NAMALWA (cell line): ENCODE measurements at regions not wholly inside any gene's neighbourhood (a gene's known extent, or its start where the extent isn't known, plus 50 kb on each side); places are given as distances from the start of the nearest gene placed in this dataset.

Source experiments
- DNase-seq: peaks from one replicate; pipeline ENCODE4 v3.0.0-alpha.2; 2015; ENCODE audit warnings: low spot score

DNA sequence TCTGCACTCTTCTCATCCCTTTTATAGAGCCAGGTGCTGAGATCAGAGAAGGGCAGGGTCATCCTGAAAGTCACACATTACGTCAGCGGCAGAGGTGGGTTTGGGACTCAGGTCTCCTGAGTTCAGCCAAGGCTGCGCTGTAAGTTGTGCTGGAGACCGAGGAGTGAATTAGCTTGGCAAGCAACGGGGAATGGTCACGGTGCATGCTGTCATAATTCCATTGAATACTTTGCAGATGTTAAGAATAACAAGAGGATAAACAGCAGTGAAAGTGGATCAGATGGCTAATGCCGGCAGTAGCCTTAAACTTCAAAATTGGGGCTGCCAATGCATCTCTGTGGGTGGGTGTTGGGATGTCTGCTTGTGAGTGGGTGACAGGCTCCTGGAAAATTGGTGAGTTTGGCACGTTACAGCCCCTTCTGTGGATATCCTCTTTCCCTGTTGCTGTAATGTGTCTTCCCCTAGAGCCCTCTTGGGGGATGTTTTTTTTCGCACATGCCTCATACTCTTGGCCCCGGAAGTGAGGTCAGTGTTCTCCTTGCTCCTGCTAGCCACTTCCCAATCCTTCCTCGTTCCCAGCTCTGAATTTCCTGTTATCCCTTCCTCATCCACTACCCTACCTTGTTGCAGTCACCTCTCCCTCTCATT lies 287.1 kb upstream of the SRRM4 start:
- no peak for DNase-seq

DNA sequence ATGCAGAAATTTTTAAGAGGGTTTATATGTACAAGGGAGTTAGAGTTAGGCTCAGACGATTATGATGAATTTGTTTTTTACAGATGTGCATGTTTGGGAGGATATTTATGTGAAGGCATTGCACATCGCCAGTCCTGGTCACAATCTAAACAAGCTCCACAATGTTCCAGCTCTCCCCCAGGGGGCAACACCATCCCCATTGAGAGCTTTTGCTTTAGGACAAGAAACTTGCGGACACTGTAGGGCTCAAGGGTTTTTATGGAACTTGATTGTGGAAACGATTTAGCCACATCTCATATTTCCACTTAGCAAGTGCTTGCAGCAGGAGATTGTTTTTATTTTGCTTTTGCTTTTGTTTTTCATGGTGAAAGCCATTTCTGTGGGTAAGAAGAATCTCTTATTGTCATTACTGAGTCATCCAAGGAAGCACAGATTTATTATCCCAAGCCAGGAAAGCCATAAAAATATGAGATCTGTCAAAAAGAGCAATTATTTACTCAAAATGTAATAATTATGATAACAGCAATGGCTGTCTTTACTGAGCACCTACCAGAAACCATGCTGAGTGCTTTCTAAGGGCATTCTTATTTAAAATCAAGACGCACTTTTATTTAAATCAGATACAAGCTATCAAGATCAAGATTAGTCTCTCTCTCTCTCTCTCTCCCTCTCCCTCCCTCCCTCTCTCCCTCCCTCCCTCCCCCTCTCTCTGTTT lies 276.7 kb upstream of the SRRM4 start:
- no peak for DNase-seq

DNA sequence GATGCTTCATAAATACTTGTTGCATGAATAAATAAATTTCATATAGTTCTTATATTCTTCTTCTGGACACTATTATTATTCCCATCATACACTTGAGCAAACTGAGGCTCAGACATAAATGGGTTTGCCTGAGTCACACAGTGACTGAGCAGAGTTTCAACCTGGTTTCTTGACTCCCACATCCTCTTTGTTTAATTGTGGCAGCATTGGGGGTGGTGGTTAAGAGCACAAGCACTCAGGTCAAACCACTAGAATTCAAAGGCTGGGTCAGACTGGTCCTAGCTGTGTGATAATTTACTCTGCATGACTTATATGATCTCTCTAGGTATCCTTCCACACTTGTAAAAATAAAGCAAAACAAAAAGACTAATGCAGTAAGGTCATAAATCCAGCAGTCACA lies 274.9 kb upstream of the SRRM4 start:
- DNase-seq = no peak

DNA sequence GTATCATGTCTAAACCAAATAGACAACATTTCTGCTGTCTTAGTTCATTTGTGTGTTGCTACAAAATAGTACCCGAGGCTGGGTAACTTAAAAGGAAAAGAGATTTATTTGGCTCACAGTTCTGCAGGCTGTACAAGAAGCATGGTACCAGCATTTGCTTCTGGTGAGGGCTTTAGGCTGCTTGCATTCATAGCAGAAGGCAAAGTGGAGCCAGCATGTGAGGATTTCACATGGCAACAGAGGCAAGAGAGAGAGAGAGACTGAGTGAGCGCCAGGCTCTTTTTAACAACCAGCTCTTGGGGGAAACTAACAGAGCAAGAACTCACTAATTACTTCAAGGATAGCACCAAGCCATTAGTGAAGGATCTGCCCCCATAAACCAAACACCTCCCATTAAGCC lies 271.4 kb upstream of the SRRM4 start:
- DNase-seq = no peak

DNA sequence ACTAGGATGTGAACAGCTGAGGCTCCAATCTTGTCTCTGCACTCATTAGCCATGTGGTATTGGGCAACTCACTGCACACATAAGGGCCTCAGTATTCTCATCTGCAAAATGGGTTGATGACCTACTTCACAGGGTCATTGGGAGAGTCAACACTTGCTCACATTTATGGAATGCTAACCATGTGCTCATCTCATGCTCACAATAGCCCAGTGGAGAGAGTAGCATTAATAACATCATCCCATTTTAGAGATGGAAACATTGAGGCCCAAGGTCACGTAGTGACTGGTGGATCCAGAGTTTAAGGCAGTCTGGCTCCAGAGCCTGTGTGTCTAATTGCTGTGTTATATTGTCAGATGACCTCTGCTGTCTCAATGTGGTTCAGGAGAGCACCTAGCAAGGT lies 270.2 kb upstream of the SRRM4 start:
- no peak for DNase-seq

DNA sequence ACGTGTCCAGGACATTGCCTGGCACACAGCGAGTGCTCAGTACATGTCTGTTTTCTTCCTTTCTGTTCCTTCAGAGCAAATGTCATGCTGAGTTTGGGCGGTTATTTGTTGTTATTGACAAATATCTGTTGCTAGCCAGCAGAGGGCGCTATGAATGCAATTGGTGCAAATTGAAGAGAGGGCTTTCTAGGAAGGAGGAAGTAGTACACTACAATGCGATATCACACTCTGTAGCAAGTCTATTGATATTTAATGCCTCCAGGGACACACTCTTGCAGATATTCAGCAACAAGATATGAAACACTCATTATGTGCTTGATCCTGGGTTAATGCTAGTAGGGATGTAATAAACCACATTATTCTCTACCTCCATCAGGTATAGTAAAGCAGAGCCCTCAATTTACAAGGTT lies 267.3 kb upstream of the SRRM4 start:
- DNase-seq = peak; percentile 78

DNA sequence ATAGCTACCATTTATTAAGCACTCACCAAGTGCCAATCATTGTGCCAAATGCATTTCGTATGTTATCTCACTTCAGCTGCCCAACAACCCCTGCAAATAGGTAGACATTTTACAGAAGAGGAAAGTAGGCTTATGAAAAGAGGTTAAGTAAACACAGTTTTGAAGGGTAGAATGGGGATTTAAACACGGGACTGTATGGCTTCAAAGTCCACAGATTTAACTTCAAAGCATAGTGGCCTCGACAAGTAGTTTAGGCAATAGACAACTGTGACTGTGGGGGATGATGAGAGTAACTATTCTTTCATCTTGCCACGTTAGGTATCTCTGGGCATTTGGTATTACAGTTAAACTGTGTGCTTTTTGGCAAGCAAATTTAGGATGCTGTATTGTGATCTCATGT lies 266.8 kb upstream of the SRRM4 start:
- no peak for DNase-seq

DNA sequence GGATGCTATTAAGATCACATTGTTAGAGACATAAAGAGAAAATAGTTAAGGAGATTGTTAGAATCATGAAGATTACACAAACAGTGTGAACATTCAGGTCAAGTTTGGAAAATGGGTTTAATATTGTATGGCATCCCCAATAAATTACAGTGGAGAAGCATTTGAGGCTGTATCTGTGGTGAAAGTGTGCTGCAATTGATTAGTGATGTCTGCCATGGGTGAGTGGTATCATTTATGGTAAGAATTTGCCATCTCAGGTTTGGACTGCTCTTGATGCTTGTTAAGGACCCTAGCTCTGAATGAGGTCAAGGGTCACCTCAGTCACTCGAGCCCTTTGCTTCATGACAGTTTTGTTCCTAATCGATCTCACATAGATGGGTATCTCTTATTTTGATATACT lies 265.7 kb upstream of the SRRM4 start:
- DNase-seq = no peak

DNA sequence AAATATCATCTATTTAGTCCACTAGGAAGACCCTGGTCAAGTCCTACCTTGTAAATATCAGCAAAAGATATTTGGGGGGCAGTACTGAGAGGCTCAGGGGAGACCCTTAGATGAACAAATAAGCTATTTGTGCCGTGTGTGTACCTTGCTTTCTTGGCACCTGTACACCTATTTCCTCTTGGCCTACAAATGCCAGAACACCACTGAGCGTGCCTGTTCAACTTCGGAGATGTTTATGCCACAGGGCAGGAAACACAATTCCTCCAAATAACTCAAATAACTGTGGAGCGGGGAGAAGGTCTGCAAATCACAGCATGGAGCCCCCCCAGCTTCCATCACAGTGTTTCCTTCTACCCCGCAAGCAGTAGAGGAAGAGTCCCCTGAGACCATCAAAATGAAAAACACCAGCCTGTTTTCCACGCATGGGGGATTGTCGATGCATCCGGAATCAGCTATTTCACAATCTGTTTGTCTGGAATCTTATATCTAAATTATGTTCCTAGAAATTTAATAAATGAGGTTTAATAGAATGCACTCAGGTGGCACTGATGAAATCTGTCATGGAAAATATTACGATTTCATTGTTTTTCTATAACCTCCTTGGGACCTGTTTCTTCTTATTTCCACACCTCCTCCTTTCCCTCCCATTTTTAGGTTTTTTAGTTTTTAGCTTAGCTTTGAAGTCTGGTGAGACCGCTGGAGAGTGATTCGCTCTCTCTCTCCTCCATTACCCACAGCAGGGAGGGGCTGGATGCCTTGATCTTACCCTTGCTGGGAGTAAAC lies 254.0 kb upstream of the SRRM4 start:
- no peak for DNase-seq

DNA sequence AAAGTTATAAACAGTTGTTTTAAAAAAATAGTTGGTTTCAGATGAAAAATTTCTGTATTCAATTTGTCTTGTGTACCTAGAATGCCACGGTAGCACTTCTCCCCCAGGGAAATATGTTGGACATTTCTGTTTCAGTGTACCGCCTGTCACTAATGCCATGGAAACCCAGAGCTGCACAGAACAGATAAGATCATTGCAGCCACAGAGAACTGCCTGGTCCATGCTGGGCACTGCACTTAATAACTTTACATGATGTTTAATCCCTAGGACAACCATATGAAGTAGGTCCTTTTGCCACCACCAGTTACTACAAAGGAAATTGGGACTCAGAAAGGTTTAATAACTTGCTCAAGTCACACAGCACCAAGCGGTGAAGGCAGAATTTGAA lies 253.4 kb upstream of the SRRM4 start:
- no peak for DNase-seq

DNA sequence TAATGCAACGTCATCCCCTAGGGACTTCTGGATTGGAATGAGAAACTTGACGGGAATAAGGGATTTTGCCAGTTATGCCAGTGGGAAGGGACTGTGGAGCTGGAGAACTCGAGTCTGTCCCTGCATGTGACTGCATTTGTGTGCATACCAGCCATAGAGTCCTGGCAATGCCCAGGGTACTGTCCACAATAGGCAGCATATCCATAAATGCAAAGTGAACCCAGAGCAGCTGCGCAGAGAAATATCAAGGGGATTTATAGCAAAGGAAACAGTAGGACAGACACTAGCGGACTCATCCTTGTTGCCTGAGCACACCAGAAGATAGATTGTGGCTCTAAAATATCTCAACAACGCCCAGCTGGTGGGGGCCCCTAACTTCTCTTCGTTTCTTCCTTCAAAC lies 247.1 kb upstream of the SRRM4 start:
- DNase-seq = no peak

DNA sequence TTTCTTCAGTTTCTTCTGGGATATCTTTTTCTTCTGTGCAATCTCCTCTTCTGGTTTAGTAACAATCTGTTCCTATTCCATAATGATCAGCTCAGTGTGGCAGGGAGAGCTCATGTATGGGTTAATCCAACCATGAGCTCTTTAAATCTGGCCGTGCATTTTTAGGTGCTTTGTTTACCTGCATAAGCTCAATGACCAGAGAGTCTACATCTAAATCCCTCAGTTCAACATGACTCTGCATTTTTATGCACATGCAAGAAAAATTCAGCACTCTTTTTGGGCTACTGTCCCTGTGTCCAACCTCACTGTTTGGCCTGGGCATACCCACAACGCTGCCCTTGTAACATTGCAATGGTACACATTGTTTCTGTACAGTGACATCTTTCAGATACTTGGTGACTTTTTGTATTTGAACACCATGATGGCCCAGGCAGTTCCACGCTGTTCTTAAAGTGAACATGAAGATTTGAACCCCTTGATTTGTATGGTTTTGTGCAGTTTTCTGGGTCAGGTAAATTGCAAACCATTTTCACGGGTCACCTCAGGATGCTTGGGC lies 243.3 kb upstream of the SRRM4 start:
- DNase-seq = no peak

DNA sequence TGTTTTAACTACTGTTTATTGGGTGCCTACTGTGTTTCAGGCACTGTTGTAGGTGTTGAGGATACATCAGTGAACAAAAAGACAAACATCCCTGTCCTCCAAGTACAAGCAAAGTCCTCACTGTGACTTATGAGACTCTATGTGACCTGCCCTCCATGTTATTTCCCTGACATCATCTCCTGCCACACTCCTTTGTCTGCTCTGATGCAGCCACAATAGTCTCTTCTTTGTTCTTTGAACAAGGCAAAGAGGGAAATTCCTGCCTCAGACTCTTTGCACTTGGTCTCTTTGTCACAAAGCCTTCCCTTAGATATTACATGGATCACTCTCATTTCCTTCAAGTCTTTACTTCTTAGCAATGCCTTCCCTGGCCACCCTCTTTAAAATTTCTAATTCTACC lies 240.1 kb upstream of the SRRM4 start:
- no peak for DNase-seq

DNA sequence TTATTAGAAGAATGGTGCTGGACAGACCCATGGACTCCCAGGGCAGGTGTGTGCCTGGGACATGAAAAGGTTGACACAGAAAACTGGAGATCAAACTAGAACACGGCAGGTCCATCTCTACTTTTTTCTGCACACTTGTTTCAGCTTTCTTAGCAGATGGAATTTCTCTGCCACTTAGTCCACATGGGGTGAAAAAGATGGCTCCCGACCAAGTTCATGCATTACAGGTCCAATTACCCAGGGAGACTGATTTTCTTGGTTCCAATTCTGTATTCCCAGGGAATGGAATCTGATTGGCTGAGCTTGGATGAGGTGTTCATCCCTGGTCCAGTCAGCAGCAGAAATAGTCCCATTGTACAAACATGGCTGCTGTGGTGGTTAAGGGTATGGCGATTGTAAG lies 238.9 kb upstream of the SRRM4 start:
- DNase-seq = no peak

DNA sequence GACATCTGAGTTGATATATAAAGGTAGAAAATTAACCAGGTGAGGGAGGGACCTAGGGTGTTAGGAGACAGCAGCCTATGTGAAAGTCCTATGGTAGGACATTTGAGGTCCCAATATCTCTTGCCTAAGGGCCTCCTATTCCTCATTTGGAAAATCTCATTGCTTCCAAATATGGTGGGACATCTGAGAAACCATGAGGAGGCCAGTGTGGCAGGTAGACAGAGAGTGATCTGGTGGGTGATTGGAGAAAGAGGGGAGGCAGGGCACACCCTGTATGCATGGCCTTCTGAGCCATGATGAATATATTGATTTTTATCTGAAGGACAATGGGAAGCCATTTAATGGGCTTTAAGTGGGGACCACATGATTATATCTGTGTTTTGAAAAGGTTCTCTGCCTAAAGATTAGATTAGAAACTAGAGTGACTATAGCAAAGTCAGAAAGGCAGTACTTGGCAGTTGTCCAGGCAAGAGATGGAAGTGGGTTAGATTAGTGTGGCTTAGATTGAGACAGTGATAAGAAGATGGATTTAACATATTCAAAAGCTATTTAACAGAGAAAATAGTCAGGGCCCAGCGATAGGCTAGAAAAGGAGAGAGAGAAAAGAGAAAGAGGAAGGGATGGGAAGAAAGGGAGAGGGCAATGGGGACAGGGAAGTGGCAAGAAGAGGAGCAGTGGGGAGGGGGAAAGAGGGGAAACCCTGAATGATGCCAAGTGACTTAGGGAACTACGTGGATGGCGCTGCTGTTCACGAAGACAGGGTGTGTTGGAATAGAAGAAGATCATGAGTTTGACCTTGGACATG lies 237.2 kb upstream of the SRRM4 start:
- DNase-seq = no peak

DNA sequence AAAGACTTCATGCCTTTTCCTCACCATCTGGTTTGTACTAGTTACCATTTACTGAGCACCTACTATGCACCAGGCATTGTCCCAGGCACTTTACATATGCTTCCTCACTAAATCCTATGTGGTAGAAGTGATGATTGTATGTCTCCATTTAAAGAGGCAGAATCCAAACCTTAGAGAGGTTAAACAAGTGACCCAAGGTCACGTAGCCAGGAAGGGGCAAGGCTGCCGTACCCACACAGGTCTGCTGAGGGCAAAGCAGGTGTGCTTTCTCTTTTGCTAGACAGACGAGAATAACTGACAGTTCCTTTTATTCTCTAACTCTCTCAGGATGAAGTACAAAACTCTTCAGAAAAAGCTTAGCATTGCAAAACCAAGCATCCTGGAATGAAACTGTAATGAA lies 235.2 kb upstream of the SRRM4 start:
- DNase-seq = no peak

DNA sequence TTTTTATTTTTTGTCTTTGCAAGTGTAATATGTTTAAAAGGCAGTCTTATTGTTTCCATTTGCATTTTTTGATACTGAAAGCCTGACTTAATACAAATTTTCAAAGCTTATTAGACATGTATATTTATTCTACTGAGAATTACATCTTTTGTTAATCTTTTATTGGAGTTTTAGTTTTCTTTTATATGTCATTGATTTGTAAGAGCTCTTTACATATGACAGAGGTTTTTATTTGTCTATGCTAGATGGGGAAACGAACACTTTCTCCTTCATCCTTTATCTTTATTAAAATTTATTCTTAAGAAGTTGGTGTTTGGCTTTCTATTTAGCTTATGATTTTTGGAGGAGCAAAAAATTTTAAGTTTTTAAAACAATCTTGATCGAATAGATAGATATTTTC lies 234.4 kb upstream of the SRRM4 start:
- no peak for DNase-seq

DNA sequence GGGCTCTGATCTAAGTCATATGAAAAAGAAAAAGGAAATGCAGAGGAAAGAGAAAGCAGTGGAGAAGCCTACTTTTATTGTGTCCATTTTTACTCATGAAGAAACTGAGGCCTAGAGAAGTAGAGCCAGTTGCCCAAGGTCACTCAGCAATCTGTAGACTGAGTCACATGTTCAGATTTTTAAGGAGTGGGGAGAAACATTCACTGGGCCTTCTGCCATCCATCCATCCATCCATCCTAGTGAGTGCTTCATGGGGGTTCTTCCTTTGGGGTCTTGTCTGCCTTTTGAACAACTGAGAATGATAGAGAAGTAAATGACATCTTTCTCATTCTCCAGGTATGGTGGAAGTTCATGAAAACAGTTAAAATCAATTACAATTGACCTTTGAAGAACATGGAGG lies 233.6 kb upstream of the SRRM4 start:
- no peak for DNase-seq

DNA sequence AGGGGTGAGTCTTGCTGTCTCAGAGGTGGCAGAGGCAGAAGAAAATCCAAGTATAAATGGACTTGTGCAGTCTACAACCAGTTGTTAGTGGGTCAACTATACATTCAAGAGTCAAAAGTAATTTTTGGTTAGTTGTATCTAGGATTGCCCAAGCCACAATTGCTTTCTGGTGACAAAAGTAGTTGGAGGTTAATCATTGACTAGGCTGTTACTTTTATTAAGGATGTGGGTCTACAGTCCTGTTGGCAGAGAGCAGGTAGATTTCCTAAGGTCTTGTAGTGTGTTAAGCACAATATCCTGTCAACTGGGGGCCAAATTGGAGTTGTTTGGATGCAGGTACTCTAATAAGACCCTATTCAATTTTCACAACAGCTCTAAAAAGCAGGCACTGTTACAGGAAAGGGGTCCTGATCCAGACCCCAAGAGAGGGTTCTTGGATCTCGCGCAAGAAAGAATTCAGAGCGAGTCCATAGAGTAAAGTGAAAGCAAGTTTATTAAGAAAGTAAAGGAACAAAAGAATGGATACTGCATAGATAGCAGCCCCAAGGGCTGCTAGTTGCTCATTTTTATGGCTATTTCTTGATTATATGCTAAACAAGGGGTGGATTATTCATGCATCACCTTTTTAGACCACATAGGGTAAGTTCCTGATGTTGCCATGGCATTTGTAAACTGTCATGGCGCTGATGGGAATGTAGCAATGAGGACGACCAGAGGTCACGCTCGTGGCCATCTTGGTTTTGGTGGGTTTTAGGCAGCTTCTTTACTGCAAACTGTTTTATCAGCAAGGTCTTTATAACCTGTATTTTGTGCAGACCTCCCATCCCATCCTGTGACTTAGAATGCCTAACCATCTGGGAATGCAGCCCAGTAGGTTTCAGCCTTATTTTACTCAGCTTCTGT lies 232.6 kb upstream of the SRRM4 start:
- no peak for DNase-seq

DNA sequence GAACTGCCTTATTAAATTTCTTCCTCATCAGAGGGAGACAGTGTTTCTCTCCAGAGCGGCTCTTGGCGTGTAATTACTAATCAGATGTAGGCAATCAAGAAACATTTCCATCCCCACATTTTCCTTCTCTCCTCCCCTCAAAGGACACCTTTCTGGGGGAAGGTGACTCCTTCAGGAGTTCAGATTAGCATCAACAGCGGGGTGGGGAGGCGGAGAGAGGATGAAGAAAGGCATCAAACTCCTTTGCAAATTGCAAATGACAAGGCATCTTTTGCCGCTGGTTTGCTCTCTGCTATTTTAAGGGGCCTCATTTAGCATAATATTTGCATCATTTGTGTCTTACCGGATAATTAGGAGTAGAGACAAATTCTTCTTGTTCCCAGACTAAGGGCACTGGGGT lies 231.7 kb upstream of the SRRM4 start:
- no peak for DNase-seq

DNA sequence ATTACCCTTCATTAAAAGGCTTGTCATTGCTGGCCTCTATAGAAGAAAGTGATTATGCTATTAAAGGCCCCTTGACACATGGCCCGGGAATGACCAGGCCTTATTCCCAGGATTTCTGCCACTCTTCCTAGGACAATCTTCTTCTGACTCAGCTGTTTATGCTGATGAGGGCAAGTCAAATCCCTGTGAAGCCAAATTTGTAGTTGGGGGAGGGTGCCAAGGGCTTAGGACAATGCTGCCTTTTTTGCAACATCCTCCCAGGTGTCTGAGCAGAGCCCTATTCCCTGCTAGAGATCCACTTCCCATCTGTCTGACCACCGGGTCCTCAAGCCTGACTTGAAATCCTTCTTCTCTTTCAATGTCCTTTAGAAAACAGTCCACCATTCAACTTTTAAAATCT lies 230.7 kb upstream of the SRRM4 start:
- no peak for DNase-seq
